ENCODE measurements at regions not wholly inside any gene's neighbourhood (a gene's known extent, or its start where the extent isn't known, plus 50 kb on each side); places are given as distances from the start of the nearest gene placed in this dataset.

- Histone ChIP-seq H3K4me3 (ENCODE audit: low read length) (no peak overlapping the region), H3K27me3 (ENCODE audit: control insufficient read depth, insufficient read depth, low read length, poor library complexity, severe bottlenecking) (no peaks in the 10 kb centered on the region), H3K36me3 (ENCODE audit: control insufficient read depth, insufficient read depth, low read length) (no peaks in the 10 kb centered on the region), H3K4me1 (ENCODE audit: control insufficient read depth, insufficient read depth, low read length) (no peaks in the 10 kb centered on the region), H3K9me3 (ENCODE audit: control insufficient read depth, low read length) (no peaks in the 10 kb centered on the region), H3K27ac (ENCODE audit: low read depth, low read length) (no peak overlapping the region), H3K9ac (ENCODE audit: extremely low read depth, low read length, poor library complexity, severe bottlenecking) (no peak overlapping the region)
- no peak for DNase-seq
- Mint-ChIP-seq H3K36me3 (ENCODE audit: low read depth) (no peaks in the 10 kb centered on the region), H3K4me1 (peaks cover 6% of the 10 kb centered on the region), H3K4me3 (no peak overlapping the region), H3K27me3 (ENCODE audit: insufficient read depth) (no peaks in the 10 kb centered on the region), H3K27ac (no peak overlapping the region), H3K9me3 (no peaks in the 10 kb centered on the region)
- 80 to 97% methylated on average over 1 of the region's 1 CpG for WGBS, 2 experiments (ENCODE audit: insufficient coverage in 1 of 2, insufficient read length in 1 of 2)
- no peak for TF ChIP-seq CTCF (conservative IDR thresholded peaks at IDR 0.05)
Observed at GRCh38 chr2:59957504-59957903, 596.0 kb downstream of the BCL11A start.

- Mint-ChIP-seq H3K4me3 (no peak overlapping the region), H3K36me3 (ENCODE audit: low read depth) (no peaks in the 10 kb centered on the region), H3K4me1 (peaks cover 6% of the 10 kb centered on the region), H3K27me3 (ENCODE audit: insufficient read depth) (no peaks in the 10 kb centered on the region), H3K9me3 (no peaks in the 10 kb centered on the region), H3K27ac (no peak overlapping the region)
- no peaks in the 10 kb centered on the region for H3K4me1 ChIP-seq (ENCODE audit: control insufficient read depth, insufficient read depth, low read length)
- H3K27ac ChIP-seq (ENCODE audit: low read depth, low read length), result no peak overlapping the region
- no peak overlapping the region for H3K4me3 ChIP-seq (ENCODE audit: low read length)
- TF ChIP-seq CTCF (conservative IDR thresholded peaks at IDR 0.05), result no peak
- H3K36me3 ChIP-seq (ENCODE audit: control insufficient read depth, insufficient read depth, low read length), result no peaks in the 10 kb centered on the region
- H3K9me3 ChIP-seq (ENCODE audit: control insufficient read depth, low read length), result no peaks in the 10 kb centered on the region
- no peaks in the 10 kb centered on the region for H3K27me3 ChIP-seq (ENCODE audit: control insufficient read depth, insufficient read depth, low read length, poor library complexity, severe bottlenecking)
- no peak overlapping the region for H3K9ac ChIP-seq (ENCODE audit: extremely low read depth, low read length, poor library complexity, severe bottlenecking)
- no peak for DNase-seq
- 93 to 97% methylated on average over 3 to 4 of the region's 4 CpGs for WGBS, 2 experiments (ENCODE audit: insufficient coverage in 1 of 2, insufficient read length in 1 of 2)
Observed at GRCh38 chr2:59956981-59957380, 596.5 kb downstream of the BCL11A start.

- no peaks in the 10 kb centered on the region for H3K4me1 ChIP-seq (ENCODE audit: control insufficient read depth, insufficient read depth, low read length)
- Mint-ChIP-seq H3K9me3 (no peaks in the 10 kb centered on the region), H3K27ac (no peak overlapping the region), H3K36me3 (ENCODE audit: low read depth) (no peaks in the 10 kb centered on the region), H3K4me1 (no peaks in the 10 kb centered on the region), H3K4me3 (no peak overlapping the region), H3K27me3 (ENCODE audit: insufficient read depth) (peaks cover 3% of the 10 kb centered on the region)
- H3K27ac ChIP-seq (ENCODE audit: low read depth, low read length), result no peak overlapping the region
- no peaks in the 10 kb centered on the region for H3K27me3 ChIP-seq (ENCODE audit: control insufficient read depth, insufficient read depth, low read length, poor library complexity, severe bottlenecking)
- H3K36me3 ChIP-seq (ENCODE audit: control insufficient read depth, insufficient read depth, low read length), result no peaks in the 10 kb centered on the region
- no peak for DNase-seq
- no peak for TF ChIP-seq CTCF (conservative IDR thresholded peaks at IDR 0.05)
- H3K4me3 ChIP-seq (ENCODE audit: low read length), result no peak overlapping the region
- H3K9ac ChIP-seq (ENCODE audit: extremely low read depth, low read length, poor library complexity, severe bottlenecking), result no peak overlapping the region
- no peaks in the 10 kb centered on the region for H3K9me3 ChIP-seq (ENCODE audit: control insufficient read depth, low read length)
- WGBS, 2 experiments (ENCODE audit: insufficient coverage in 1 of 2, insufficient read length in 1 of 2), result 89 to 97% methylated on average over 6 to 10 of the region's 10 CpGs
Observed at GRCh38 chr2:59947917-59948541, 605.4 kb downstream of the BCL11A start.

Data from endodermal cell (in vitro differentiated cells).